Activated CD8-positive, alpha-beta memory T cell treated with anti-CD3 and anti-CD28 coated beads, Interleukin-2, amount 50 U/mL, for 1 hour (primary cell): ENCODE measurements at regions not wholly inside any gene's neighbourhood (a gene's known extent, or its start where the extent isn't known, plus 50 kb on each side); places are given as distances from the start of the nearest gene placed in this dataset.
"Not testable (repeated sequence)": the region's sequence is repeated elsewhere in the genome, so short reads cannot be mapped to it uniquely, and the experiment has no call there.

Source experiments
- DNase-seq: peaks from one replicate; pipeline ENCODE4 v3.0.0-alpha.2; 2020; ENCODE audit errors: extremely low read depth

DNA sequence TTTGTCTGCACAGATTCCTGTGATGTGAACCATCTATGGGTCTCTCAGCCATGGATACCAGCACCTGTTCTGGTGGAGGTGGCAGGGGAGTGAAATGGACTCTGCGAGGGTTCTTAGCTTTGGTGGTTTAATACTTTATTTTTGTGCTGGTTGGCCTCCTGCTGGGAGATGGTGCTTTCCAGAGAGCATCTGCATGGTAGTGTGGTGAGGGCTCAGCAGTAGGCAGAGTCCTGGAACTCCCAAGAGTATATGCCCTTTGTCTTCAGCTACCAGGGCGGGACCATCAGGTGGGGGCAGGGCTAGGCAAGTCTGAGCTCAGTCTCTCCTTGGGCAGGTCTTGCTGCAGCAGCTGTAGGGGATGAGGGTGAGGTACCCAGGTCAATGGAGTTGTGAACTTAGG, 97.5 kb upstream of the TRIM2 start:
- DNase-seq, result not testable (repeated sequence)

GRCh38 chr4:153107246-153107645, 97.0 kb upstream of the TRIM2 start:
- DNase-seq, result no peak

GRCh38 chr4:153109296-153109849, 94.9 kb upstream of the TRIM2 start:
- DNase-seq, result no peak

- no peak for DNase-seq
Observed at GRCh38 chr4:153110739-153111138, 93.5 kb upstream of the TRIM2 start.

DNA sequence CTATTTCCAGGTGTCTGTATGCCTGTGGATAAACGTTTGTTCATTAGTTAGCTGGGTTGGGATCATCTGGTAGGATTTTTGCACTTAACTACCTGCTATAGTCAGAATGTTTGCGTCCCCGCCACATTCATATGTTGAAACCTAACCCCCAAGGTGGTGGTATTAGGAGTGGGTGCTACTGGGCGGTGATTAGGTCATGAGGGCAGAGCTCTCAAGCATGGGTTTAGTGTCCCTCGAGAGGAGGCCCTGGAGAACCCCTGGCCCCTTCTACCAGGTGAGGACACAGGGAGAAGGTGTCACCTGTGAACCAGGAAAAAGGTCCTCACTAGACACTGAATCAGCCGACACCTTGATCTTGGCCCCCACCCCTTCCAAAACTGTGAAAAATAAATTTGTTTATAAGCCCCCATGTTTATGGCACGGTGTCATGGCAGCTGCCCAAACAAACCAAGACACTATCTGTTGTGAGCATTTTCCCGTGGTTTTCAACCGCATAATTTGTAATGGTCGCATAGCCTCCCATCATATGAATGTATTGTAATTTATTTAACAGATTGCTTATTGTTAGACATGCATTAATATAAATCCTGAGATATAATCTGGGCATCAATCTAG, 92.7 kb upstream of the TRIM2 start:
- no peak for DNase-seq

GRCh38 chr4:153112041-153112441, 92.2 kb upstream of the TRIM2 start:
- no peak for DNase-seq

DNA sequence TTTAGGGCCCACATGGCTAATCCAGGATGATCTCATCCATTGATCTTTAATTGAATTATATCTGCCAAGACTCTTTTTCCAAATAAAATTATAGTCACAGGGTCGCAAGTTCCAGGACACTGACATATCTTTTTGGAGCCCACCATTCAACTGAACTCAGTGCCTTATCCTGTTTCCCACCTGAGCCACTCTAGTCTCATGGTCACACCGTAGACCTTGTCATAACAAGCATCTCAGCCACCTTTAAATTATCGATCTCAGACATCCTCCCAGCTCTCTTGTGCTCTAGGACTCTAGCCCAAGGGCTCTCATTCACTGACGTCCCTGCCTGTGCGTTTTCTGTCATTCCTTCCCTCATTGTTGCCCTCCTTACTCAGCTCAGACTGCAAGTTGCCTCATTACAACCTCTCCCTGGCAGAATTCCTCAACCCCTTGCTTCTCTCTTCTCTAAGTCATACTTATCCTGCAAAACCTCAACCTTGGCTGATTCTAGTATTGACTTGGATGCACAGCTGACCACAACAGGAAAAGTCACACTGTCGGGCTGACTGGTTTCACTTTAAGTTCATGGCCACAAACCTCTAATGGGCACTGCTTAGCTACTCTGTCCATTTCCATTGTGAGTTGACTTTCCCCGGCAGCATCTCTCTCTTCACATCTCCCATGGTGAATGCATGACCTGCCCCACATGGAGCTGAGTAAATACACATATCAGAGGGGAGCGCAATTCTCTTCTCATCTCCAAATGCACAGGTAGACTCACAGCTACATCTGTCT, 91.0 kb upstream of the TRIM2 start:
- no peak for DNase-seq

DNA sequence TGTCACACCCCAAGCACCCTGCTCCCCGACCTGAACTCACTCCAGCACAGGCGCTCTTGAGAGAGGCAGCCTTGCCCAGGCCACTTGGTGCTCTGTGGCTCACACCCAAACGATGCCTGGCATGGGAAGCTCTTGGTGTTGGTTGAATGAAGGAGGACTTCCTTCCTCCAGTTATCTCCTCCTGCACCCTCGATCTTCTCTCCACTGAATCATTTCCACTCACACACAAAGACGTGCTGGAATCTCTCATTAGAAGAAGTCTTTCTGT, 90.5 kb upstream of the TRIM2 start:
- no peak for DNase-seq

DNA sequence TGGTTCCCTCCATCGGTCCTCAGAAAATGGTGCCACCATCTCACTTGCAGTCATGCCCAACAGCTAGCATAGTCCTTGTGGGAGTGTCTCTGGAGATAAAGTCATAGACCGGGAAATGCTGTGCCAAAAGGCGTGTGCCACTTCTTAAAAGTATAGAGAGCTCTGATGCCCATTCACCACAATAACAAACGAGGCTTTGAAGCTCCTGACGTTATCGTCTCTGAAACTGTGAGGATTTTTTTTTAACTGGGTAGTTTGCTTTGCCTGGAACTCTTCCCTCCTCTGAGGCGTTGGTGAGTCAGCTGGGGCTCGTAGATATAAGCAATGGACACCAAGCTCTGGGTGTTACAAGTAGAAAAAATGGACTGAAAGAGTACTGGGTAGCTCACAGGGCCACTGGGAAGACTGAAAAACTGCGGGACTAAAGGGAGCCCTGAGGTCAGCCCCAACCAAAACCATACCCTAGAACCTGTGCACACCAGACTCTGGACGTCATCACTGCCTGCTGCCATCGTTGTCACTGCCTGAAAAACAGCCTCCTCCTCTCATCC, 89.4 kb upstream of the TRIM2 start:
- peak; percentile 62 for DNase-seq

DNA sequence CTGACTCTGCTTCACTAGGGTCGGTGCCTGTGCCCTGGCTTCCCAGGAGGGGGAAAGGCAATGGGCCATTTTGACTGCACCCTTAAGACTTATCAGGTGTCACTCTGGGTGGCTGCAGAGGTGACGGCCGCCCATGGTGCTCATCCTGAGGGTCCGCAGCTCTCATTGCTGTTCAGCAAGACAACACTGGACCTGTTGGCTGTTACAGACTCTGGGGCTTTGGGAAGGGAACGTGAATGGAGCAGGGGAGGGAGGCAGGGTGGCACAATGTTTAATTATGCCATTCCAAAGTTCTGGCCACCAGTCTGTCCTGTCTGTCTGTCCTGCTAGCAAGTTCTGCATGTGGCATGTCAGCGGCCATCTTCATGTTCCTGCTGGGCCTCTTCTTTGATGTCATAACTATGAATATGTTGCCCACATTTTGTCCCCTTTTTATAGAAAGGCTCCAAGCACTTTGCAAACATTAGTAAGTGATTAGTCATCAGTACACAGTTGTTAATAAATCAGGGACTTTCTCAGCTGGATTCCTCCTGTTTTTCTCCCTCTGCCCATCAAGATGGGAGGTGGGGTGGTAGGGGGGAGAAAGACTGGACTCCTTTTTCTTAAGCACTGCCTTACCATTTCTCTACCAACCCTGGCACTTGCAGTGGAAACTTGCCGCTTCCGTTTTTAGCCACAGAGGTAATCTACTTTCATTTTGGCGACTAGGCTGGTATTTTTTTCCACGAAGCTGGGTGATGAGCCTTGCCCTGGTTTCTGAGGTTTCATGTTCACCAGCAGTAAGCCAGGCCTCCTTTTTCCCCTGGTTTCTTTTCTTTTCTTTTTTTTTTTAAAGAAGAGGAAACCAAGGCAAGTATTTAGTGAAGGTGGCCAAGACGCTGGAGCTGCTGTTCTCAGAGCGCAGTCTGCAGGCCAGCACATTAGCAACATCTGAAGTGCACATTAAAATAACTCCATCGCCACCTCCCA, 88.6 kb upstream of the TRIM2 start:
- DNase-seq, result peak; percentile 59

DNA sequence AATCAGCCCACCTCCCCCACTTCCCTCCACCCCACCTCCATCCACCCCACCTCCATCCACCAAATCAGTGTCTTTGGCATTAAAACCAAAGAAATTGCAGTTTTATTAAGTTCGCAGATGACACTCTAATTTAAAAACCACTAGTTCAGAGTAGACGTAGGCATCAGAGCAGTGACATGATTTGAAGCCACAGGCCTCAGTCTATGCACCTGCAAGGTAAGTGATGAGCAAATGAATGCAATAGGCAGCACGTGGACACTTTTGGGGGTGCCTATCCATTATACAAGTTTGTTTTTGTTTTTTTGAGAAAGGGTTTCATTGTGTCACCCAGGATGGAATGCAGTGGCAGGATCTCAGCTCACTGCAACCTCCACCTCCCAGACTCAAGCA, 88.0 kb upstream of the TRIM2 start:
- no peak for DNase-seq

GRCh38 chr4:153116801-153117200, 87.4 kb upstream of the TRIM2 start:
- DNase-seq, result no peak

DNA sequence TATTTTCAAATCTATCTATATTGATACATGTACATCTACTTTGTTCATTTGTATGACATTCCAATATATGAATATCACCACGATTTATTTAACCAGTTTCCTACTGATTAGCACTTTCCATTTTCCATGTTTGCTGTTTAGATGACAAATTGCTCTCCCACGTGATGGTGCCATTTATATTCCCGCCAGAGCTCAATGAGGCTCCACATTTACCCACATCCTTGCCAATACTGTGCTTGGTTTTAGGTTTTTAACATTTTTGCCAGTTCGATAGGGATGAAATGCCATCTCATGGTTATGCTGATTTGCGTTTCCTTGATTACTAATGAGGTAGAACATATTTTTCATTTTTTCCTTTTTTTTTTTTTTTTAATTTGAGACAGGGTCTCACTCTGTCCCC, 86.7 kb upstream of the TRIM2 start:
- no peak for DNase-seq

DNA sequence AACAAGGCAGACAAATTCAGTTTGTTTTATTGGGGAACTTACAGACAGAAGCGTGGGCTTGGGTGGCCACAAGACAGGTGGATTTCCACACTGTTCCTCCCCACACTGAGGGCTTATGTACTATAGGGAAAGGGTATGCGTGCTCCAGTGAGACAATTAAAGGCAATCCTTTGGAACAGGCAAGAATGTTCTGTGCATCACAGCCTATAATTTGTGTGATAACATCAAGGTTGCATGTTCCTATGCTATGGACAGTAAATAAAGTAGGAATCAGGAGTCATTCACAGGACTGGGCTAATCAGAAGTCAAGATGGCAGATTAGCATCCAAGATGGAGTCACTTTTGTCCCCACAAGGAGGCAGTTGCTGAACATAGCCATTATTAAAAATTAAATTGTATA, 84.6 kb upstream of the TRIM2 start:
- DNase-seq, result no peak

DNA sequence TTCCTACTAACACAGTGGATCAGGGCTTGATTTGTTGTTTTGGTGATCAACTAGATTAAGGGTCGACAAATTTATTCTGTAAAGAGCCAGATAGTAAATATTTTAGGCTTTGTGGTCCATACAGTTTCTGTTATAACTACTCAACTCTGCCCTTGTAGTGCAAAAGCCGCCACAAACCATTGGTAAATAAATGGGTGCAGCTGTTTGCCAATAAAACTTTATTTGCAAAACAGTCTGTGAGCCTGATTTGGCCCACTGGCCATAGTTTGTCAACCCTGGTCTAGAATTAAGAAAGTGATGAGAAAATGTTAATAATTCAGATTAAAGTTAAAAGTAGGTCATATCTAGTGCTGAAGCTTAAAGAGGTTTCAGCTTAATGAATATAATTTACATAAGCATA, 84.0 kb upstream of the TRIM2 start:
- no peak for DNase-seq

GRCh38 chr4:153122855-153123254, 81.4 kb upstream of the TRIM2 start:
- DNase-seq, result no peak

DNA sequence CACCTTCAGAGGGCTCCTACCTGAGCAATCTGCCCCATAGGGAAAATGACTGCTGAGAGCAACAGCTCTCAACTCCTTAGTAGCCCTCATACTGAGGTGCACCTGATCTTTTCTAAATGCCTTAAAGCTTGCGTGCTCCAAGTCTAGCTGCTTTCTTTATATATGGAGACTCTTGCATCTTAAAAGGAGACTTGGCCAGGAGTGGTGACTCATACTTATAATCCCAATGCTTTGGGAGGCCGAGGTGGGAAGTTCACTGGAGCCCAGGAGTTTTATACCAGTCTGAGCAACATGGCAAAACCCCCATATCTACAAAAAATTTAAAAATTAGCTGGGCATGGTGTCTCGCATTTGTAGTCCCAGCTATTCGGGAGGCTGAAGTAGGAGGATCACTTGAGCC, 78.1 kb upstream of the TRIM2 start:
- DNase-seq, result no peak

DNA sequence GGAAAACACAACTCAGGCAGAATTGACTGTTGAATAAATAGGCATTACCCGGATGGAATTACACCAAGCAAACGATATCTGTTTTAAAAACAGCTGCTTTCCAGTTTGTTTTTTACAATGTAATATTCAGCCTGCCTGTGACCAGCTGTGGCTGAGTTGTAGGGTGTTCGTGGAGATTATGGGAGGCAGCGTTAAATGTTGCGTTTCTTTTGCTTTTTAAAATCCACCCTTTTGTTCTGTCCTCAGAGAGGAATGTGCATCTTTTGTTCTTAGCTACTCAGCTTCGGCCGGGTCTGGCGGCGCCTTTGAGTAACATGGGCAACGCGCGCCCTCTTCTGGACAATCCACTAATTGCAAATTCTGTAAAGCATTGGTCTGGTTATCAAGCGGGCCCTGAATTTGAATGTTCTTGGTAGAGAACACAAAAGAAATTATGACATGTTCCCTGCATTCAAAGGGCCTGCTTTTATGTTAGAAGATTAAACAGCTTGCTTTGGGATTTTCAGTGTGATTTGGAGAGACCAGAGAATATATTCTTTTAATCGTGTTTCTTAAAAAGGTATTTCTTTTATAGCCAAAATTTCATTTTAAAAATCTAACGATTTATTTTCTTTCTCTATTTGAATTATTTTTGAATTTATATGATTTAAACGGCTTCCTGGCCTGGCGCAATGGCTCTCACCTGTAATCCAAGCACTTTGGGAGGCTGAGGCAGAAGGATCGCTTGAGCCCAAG, 76.3 kb upstream of the TRIM2 start:
- DNase-seq, result peak; percentile 68

- DNase-seq, result no peak
Observed at GRCh38 chr4:153131596-153131995, 72.6 kb upstream of the TRIM2 start.

DNA sequence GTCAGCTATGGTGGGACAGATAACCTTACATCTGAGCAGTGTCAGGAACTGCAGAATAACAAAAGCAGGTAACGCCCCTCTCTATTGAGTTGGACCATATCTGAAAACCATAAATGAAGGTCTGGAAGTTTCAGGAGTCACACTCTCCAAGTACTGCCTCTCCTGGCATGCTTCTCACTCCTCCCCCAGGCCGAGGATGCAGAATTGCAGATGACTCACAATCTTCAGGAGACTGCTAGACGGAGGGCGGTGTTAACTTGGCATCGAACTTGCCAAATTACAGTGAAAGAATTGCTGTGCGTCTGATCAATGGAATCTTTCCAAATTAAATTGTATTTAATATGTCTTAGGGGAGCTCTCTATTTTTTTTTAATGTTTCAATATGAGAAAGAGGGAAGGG, 67.1 kb upstream of the TRIM2 start:
- DNase-seq, result no peak
